ENCODE measurements at regions not wholly inside any gene's neighbourhood (a gene's known extent, or its start where the extent isn't known, plus 50 kb on each side); places are given as distances from the start of the nearest gene placed in this dataset.

- Histone ChIP-seq H3K9ac (ENCODE audit: control insufficient read depth, extremely low read depth, insufficient read depth, low read length) (no peak overlapping the region), H3K4me3 (ENCODE audit: control insufficient read depth in 2 of 3, extremely low read depth in 1 of 3, insufficient read depth in 2 of 3, low read depth in 1 of 3, low read length in 3 of 3) (no peak overlapping the region), H4K20me1 (ENCODE audit: control insufficient read depth, extremely low read depth, insufficient read depth, low read length) (no peaks in the 10 kb centered on the region), H3K4me2 (ENCODE audit: control insufficient read depth, extremely low read depth, insufficient read depth, low read depth, low read length) (no peak overlapping the region), H2AFZ (ENCODE audit: control insufficient read depth, low read length) (no peak overlapping the region), H3K9me3 (ENCODE audit: control insufficient read depth, low read depth, low read length) (peaks cover 3% of the 10 kb centered on the region), H3K79me2 (ENCODE audit: control insufficient read depth, insufficient read depth, low read length) (no peaks in the 10 kb centered on the region), H3K36me3 (ENCODE audit: control insufficient read depth in 2 of 2, extremely low read depth in 1 of 2, insufficient read depth in 2 of 2, low read length in 2 of 2) (no peaks in the 10 kb centered on the region), H3K4me1 (ENCODE audit: control insufficient read depth, extremely low read depth, insufficient read depth, low read length) (no peaks in the 10 kb centered on the region), H3K27me3 (ENCODE audit: control insufficient read depth, extremely low read depth, insufficient read depth, low read length) (no peaks in the 10 kb centered on the region), H3K27ac (ENCODE audit: control insufficient read depth, insufficient read depth, low read length) (no peak overlapping the region), H3K9me1 (ENCODE audit: control insufficient read depth, extremely low read depth, insufficient read depth, low read length) (no peaks in the 10 kb centered on the region)
- no peak for FAIRE-seq
- no peak for DNase-seq (ENCODE audit: low read depth, low spot score)
- TF ChIP-seq EZH2 (IDR thresholded peaks at IDR 0.05; ENCODE audit: low read length) (no peak), CTCF (optimal IDR thresholded peaks at IDR 0.05 in 1 of 3, IDR thresholded peaks at IDR 0.05 in 1 of 3, conservative IDR thresholded peaks at IDR 0.05 in 1 of 3; ENCODE audit: extremely low read depth in 1 of 3, insufficient read depth in 2 of 3, low read length in 3 of 3) (no peak)
- dilution Hi-C loops (cut with MboI; ENCODE audit: extremely low pct_ligation_motif_present, low sequenced_read_pairs), result no loop called here
These were observed 1113.0 kb downstream of the CBLN2 start for GRCh38 chr18:71431171-71431570.

GRCh38 chr18:71426441-71426840, 1117.7 kb downstream of the CBLN2 start:
- Histone ChIP-seq H3K4me2 (ENCODE audit: control insufficient read depth, extremely low read depth, insufficient read depth, low read depth, low read length) (no peak overlapping the region), H2AFZ (ENCODE audit: control insufficient read depth, low read length) (no peak overlapping the region), H3K9ac (ENCODE audit: control insufficient read depth, extremely low read depth, insufficient read depth, low read length) (no peak overlapping the region), H3K4me3 (ENCODE audit: control insufficient read depth in 2 of 3, extremely low read depth in 1 of 3, insufficient read depth in 2 of 3, low read depth in 1 of 3, low read length in 3 of 3) (no peak overlapping the region), H4K20me1 (ENCODE audit: control insufficient read depth, extremely low read depth, insufficient read depth, low read length) (no peaks in the 10 kb centered on the region), H3K27me3 (ENCODE audit: control insufficient read depth, extremely low read depth, insufficient read depth, low read length) (no peaks in the 10 kb centered on the region), H3K27ac (ENCODE audit: control insufficient read depth, insufficient read depth, low read length) (no peak overlapping the region), H3K9me1 (ENCODE audit: control insufficient read depth, extremely low read depth, insufficient read depth, low read length) (no peaks in the 10 kb centered on the region), H3K9me3 (ENCODE audit: control insufficient read depth, low read depth, low read length) (no peaks in the 10 kb centered on the region), H3K79me2 (ENCODE audit: control insufficient read depth, insufficient read depth, low read length) (no peaks in the 10 kb centered on the region), H3K36me3 (ENCODE audit: control insufficient read depth in 2 of 2, extremely low read depth in 1 of 2, insufficient read depth in 2 of 2, low read length in 2 of 2) (no peaks in the 10 kb centered on the region), H3K4me1 (ENCODE audit: control insufficient read depth, extremely low read depth, insufficient read depth, low read length) (no peaks in the 10 kb centered on the region)
- DNase-seq (ENCODE audit: low read depth, low spot score), result no peak
- FAIRE-seq, result no peak
- no peak for TF ChIP-seq CTCF (optimal IDR thresholded peaks at IDR 0.05 in 1 of 3, IDR thresholded peaks at IDR 0.05 in 1 of 3, conservative IDR thresholded peaks at IDR 0.05 in 1 of 3; ENCODE audit: extremely low read depth in 1 of 3, insufficient read depth in 2 of 3, low read length in 3 of 3)
- no peak for TF ChIP-seq EZH2 (IDR thresholded peaks at IDR 0.05; ENCODE audit: low read length)
- dilution Hi-C loops (cut with MboI; ENCODE audit: extremely low pct_ligation_motif_present, low sequenced_read_pairs), result no loop called here
